NCI-H1105 (cell line): ENCODE measurements at regions not wholly inside any gene's neighbourhood (a gene's known extent, or its start where the extent isn't known, plus 50 kb on each side); places are given as distances from the start of the nearest gene placed in this dataset.

ENCODE experiments used
- DNase-seq: peaks from one replicate; lab custom pipeline; 2025; lab: John Stamatoyannopoulos, UW

DNA sequence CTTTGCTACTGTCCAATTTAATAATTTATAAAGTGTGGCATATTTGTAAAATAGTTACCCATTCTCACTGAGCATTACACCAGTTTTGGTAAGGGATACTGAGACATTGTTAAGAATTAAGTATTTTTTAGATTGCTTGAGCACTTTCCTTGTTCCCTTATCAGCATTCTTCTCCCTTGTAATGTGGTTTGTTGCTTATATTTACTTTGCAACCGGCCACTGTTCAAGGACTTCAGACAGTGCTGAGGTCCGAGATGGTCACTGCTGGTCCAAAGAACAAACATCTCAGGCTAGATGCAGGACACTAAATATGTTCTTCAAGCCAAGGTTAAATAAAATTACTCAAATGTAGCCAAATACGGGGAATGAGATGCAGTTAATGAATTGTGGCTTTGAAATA lies 161.4 kb downstream of the TM9SF2 start:
- DNase-seq, result no peak

- DNase-seq, result no peak
These were observed 160.5 kb downstream of the TM9SF2 start for GRCh38 chr13:99661791-99662190.

- DNase-seq, result no peak
These were observed 158.7 kb downstream of the TM9SF2 start for GRCh38 chr13:99659866-99660554.

DNA sequence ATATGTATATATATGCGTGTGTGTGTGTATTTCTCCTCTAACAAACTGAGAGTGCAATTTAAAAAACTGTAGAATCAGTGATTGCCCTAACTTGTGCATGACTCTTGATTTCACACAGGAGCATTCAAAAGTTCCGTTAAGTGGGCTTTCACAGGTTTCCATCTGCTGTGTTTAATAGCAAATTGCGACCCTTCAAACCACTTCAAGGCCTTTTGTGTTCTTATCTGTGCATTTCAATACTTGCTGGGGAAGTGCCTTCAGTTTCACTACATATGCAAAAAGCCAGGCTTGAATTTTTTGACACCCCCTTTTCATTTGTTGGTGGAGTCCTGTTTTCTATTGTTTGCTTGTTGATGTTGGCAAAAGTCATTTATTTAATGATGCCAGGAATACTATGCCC lies 158.0 kb downstream of the TM9SF2 start:
- no peak for DNase-seq

DNA sequence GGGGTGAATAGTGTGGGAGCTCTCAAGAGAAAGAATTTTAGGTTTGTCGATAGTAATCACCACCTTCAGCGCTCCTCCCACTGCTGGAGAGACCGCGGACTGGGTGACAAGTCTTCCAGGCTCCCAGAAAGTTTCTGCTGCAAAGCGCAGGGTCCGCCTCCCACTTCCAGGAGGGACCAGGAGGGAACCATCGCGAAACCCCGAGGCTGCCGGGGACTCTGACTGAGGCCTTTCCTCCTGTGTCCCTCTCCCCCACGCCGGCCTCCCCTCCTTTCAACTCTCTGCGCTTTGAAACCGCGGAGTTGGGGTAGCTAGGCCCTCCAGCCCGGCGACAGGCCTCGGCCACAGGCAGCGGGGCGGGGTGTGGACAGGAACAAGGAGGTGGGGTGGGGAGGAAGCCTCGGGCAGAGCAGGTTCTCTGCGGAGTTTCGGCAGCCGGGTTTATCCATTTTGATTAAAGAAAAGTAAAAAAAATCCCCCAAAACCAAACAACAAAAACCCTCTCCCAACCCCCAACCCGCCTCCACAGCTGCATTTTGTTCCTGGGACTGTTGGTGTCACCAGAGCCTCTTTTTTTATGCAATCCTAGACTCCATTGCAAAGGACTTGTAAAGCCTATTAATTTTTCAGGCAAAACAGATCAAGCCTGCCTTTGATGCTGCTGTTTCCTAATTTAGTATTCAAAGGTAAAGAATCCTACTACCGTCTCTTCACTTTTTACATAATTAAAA lies 157.2 kb downstream of the TM9SF2 start:
- DNase-seq, result no peak

DNA sequence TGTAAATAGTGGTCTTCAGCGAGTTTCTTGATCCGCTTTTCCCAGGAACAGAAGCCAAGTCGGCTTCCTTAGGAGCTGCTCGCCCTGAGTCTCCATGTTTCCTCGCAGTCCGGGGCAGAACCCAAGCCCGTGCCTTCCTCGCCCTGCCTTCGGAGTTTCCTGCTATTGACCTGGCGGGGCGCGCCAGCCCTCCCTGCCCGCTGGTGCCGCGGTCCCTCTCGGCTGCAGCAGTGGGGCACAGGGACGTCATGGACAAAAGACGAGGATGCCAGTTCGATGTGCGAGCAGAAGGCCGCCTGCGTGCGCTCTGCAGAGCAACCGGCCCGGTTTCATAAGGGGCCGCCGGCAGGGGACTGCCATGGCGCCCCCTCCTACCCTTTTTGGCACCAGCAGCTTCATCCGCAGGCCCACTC lies 156.6 kb downstream of the TM9SF2 start:
- DNase-seq, result no peak

GRCh38 chr13:99656844-99657381 lies 155.6 kb downstream of the TM9SF2 start:
- DNase-seq, result no peak

- peak; percentile 44 for DNase-seq
These were observed 154.9 kb downstream of the TM9SF2 start for GRCh38 chr13:99656092-99656745.

DNA sequence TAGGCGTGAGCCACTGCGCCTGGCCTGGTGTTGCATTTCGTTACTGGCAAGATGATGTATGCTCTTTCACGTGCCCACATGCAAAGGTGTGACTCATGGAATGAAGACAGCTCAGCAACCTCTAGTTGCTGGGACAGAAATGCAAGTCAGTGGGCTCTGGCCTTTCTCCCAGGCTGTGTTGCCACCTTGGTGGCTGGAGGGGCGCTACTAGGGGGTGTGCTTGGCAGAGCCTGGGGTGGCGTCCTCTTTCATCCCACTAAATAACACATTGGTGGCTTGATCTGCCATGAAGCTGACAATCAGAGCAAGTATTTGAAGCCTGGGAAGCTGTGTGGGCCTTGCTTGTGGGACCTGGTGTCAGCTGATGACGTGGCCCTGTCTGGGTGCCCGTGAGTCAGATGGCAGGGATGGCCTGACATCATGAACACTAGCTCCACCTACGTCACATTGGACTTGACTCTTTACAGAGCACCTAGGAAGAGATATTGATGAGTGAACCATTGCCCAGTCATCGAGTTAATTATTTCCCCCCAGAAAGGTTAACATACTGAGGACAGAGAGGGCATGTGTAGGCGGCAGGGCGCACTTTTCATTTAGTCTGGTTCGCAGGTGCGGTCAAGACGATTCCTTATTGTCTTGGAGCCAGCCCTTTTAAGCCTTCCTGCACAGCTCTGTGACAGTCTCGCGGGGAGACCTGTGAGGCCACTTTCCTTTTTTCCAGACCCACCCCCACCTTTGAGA lies 154.2 kb downstream of the TM9SF2 start:
- DNase-seq, result no peak

DNA sequence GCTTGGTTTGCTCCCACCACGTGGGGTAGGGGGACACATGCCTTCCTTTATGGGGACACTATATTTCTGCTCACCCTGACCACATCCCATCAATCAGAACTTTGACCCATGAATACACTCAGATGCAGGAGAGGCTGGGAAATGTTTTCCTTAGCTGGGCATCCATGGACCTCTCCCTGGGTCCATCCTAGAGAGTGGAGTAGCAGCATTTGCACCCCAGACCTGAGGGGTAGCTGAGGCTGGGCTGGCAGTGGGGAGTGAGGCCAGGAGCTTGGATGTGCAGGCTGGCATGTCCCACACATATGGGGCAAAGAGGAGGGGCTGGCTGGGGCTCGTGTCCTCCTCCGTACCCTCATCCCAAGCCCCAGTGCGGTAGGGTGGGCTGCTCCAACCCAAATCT lies 152.8 kb downstream of the TM9SF2 start:
- DNase-seq, result no peak

DNA sequence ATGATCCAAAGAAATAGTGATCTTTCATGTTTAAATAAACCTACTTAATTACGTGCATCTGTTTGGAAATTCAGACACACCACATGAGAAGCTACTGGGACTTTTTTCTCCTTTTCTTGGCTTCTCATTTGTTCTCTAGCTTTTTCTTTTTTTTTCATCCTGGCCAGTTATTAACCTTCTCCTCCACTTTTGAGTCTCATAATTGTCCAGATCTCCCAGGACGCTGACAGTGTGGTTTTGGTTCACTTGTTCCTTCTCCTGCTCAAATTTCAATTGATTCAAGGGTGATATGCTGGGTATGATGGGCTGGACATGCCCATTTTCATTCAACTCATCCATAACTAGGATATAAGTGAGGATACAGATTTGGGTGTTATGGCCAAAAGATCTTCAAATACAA lies 152.3 kb downstream of the TM9SF2 start:
- no peak for DNase-seq

- no peak for DNase-seq
These were observed 151.6 kb downstream of the TM9SF2 start for GRCh38 chr13:99652901-99653300.

GRCh38 chr13:99652141-99652540 lies 150.9 kb downstream of the TM9SF2 start:
- DNase-seq, result no peak

DNA sequence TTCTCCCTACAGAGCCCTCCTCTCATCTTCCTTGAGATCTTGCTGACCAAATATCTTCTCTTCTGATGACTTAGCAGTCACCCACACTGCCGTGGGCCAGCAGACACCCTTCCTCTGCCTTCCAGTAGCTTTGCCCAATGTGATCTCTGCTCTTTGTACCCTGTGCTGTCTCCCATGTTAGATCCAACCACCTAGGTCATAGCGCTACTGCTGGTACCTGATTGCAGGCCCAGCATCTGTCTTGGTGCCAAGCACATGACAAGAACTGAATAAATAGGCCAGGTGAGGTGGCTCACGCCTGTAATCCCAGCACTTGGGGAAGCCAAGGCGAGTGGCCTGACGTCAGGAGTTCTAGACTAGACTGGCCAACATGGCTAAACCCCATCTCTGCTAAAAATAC lies 149.7 kb downstream of the TM9SF2 start:
- DNase-seq, result no peak

GRCh38 chr13:99650410-99650809 lies 149.1 kb downstream of the TM9SF2 start:
- DNase-seq, result no peak

GRCh38 chr13:99648927-99649326 lies 147.7 kb downstream of the TM9SF2 start:
- DNase-seq, result no peak

- no peak for DNase-seq
These were observed 146.9 kb downstream of the TM9SF2 start for GRCh38 chr13:99648066-99648665.

DNA sequence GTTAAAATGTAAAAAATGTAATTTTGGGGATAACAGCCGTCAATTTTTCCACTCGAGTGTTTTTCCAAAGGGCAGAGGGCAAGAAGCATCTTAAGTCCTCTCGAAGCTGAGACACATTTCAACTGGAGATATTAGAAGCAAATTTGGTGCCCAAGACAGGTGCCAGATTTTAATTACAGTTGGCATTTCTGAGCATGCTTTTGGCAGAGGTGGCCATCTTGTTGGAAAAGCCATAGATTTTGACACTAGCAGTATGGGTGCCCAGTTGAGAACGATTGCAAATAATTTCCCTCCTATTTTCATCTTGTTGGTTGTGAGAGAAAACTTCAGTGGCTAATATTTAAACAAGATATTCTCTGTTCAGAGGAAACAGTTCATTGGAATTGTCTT lies 146.3 kb downstream of the TM9SF2 start:
- no peak for DNase-seq

- DNase-seq, result no peak
These were observed 145.8 kb downstream of the TM9SF2 start for GRCh38 chr13:99646866-99647595.

- no peak for DNase-seq
These were observed 141.6 kb downstream of the TM9SF2 start for GRCh38 chr13:99642841-99643240.

GRCh38 chr13:99642006-99642405 lies 140.7 kb downstream of the TM9SF2 start:
- no peak for DNase-seq
